ENCODE measurements at regions not wholly inside any gene's neighbourhood (a gene's known extent, or its start where the extent isn't known, plus 50 kb on each side); places are given as distances from the start of the nearest gene placed in this dataset.

GRCh38 chr14:84533791-84534190 is 996.2 kb upstream of the FLRT2 start:
- no peak for DNase-seq (ENCODE audit: low read depth in 1 of 2, low spot score in 1 of 2)
- Histone ChIP-seq H3K27ac (no peak overlapping the region), H3K4me1 (no peaks in the 10 kb centered on the region), H3K4me2 (no peak overlapping the region), H3K4me3 (no peak overlapping the region), H3K9me3 (no peaks in the 10 kb centered on the region)
- ChIA-PET POLR2A (no interaction called here), CTCF (no interaction called here)
- TF ChIP-seq POLR2A (IDR thresholded peaks at IDR 0.05; ENCODE audit: low read length) (no peak), CTCF (IDR thresholded peaks at IDR 0.05) (no peak), RFX5 (IDR thresholded peaks at IDR 0.05) (no peak), RNF2 (IDR thresholded peaks at IDR 0.05; ENCODE audit: borderline replicate concordance, low read depth) (no peak), BHLHE40 (IDR thresholded peaks at IDR 0.05; ENCODE audit: low read depth, low read length) (no peak), CHD2 (IDR thresholded peaks at IDR 0.05; ENCODE audit: low read length, partially characterized antibody) (no peak), HEYL (CRISPR knock-in tag; IDR thresholded peaks at IDR 0.05) (no peak), FOSL2 (IDR thresholded peaks at IDR 0.05) (no peak), FOSL2 (CRISPR knock-in tag; IDR thresholded peaks at IDR 0.05) (no peak), FOSB (CRISPR knock-in tag; IDR thresholded peaks at IDR 0.05) (no peak), NR3C1 (IDR thresholded peaks at IDR 0.05) (no peak), RCOR1 (IDR thresholded peaks at IDR 0.05; ENCODE audit: low read depth, low read length) (no peak), NFE2L2 (conservative IDR thresholded peaks at IDR 0.05; ENCODE audit: low read length) (no peak), JUN (IDR thresholded peaks at IDR 0.05) (no peak), USF2 (IDR thresholded peaks at IDR 0.05) (no peak), BCL3 (IDR thresholded peaks at IDR 0.05) (no peak), CBX8 (IDR thresholded peaks at IDR 0.05) (no peak), PHF8 (IDR thresholded peaks at IDR 0.05; ENCODE audit: borderline replicate concordance, low read depth) (no peak), JUNB (IDR thresholded peaks at IDR 0.05) (no peak)
- ATAC-seq, result no peak
- 36% methylated on average over 4 of the region's 4 CpGs for WGBS (ENCODE audit: missing lambda C conversion rate)
- FAIRE-seq, result no peak

GRCh38 chr14:84535484-84535883 is 994.5 kb upstream of the FLRT2 start:
- Histone ChIP-seq H3K9me3 (no peaks in the 10 kb centered on the region), H3K27ac (no peak overlapping the region), H3K4me2 (no peak overlapping the region), H3K4me3 (no peak overlapping the region), H3K4me1 (no peaks in the 10 kb centered on the region)
- no peak for DNase-seq (ENCODE audit: low read depth in 1 of 2, low spot score in 1 of 2)
- FAIRE-seq, result no peak
- no peak for ATAC-seq
- TF ChIP-seq CBX8 (IDR thresholded peaks at IDR 0.05) (no peak), KDM5A (IDR thresholded peaks at IDR 0.05) (no peak), CBX2 (IDR thresholded peaks at IDR 0.05; ENCODE audit: borderline replicate concordance, low read depth) (no peak), JUN (IDR thresholded peaks at IDR 0.05) (no peak), FOXS1 (CRISPR knock-in tag; IDR thresholded peaks at IDR 0.05) (no peak), MAZ (IDR thresholded peaks at IDR 0.05; ENCODE audit: borderline replicate concordance, low read depth, low read length) (no peak), POLR2A (IDR thresholded peaks at IDR 0.05; ENCODE audit: low read length) (no peak), BCL3 (IDR thresholded peaks at IDR 0.05) (no peak), HOXB5 (CRISPR knock-in tag; IDR thresholded peaks at IDR 0.05) (no peak), NPAS2 (CRISPR knock-in tag; IDR thresholded peaks at IDR 0.05; ENCODE audit: borderline replicate concordance) (no peak), SREBF2 (IDR thresholded peaks at IDR 0.05) (no peak), CHD2 (IDR thresholded peaks at IDR 0.05; ENCODE audit: low read length, partially characterized antibody) (no peak)
- POLR2A ChIA-PET, result no interaction called here
- CTCF ChIA-PET, result no interaction called here
